Smooth muscle cell (in vitro differentiated cells): ENCODE measurements at regions not wholly inside any gene's neighbourhood (a gene's known extent, or its start where the extent isn't known, plus 50 kb on each side); places are given as distances from the start of the nearest gene placed in this dataset.

Experiments used
- DNase-seq: peaks from one replicate; lab custom pipeline; 2025; ENCODE audit not compliant: unreplicated experiment; lab: John Stamatoyannopoulos, UW
- H2AFZ ChIP-seq: fragments of 200-600 bp; sonication (generic); 2 replicates; pipeline ENCODE4 v1.6.0; 2016; ENCODE audit warnings: antibody characterized with exemption, low read depth, mild to moderate bottlenecking
- H3F3A ChIP-seq: fragments of 200-600 bp; sonication (generic); 2 replicates; pipeline ENCODE4 v1.6.0; 2017; ENCODE audit warnings: antibody characterized with exemption, low read depth
- H3K27ac ChIP-seq: fragments of 200-600 bp; sonication (generic); 2 replicates; pipeline ENCODE4 v1.5.1; 2016; ENCODE audit warnings: low read depth, mild to moderate bottlenecking
- H3K27me3 ChIP-seq: fragments of 200-600 bp; sonication (generic); 2 replicates; pipeline ENCODE4 v1.6.1; 2016; ENCODE audit warnings: low read depth, mild to moderate bottlenecking
- H3K36me3 ChIP-seq: fragments of 200-600 bp; sonication (generic); 2 replicates; pipeline ENCODE4 v1.5.1; 2016; ENCODE audit warnings: low read depth
- H3K4me1 ChIP-seq: fragments of 200-600 bp; sonication (generic); 2 replicates; pipeline ENCODE4 v1.5.1; 2016; ENCODE audit warnings: low read depth
- H3K4me2 ChIP-seq: fragments of 200-600 bp; sonication (generic); 2 replicates; pipeline ENCODE4 v1.6.0; 2016; ENCODE audit warnings: mild to moderate bottlenecking
- H3K4me3 ChIP-seq: fragments of 200-600 bp; sonication (generic); 2 replicates; pipeline ENCODE4 v1.5.1; 2016; ENCODE audit warnings: mild to moderate bottlenecking
- H3K79me2 ChIP-seq: fragments of 200-600 bp; sonication (generic); 2 replicates; pipeline ENCODE4 v1.6.0; 2016; ENCODE audit warnings: low read depth, mild to moderate bottlenecking
- H3K9ac ChIP-seq: fragments of 200-600 bp; sonication (generic); 2 replicates; pipeline ENCODE4 v1.6.0; 2016; ENCODE audit warnings: low read depth
- H3K9me3 ChIP-seq: fragments of 200-600 bp; sonication (generic); replicated peaks from 2 replicates; pipeline ENCODE4 v1.5.1; 2016; ENCODE audit warnings: low read depth
- H4K20me1 ChIP-seq: fragments of 200-600 bp; sonication (generic); 2 replicates; pipeline ENCODE4 v1.6.0; 2016; ENCODE audit warnings: low read depth
- CTCF ChIP-seq: fragments of 200-600 bp; sonication (generic); IDR thresholded peaks from 2 replicates; pipeline ENCODE4 v1.5.1; 2017; ENCODE audit warnings: borderline replicate concordance, mild to moderate bottlenecking, antibody characterized with exemption; ENCODE audit not compliant: insufficient read depth, poor library complexity, severe bottlenecking
- WGBS: methylation state at CpG from one replicate; pipeline ENCODE4 v1.1.7; 2016; ENCODE audit warnings: low lambda C conversion rate; 5-methylcytosine and 5-hydroxymethylcytosine counted together

- Histone ChIP-seq H3K36me3 (no peaks in the 10 kb centered on the region), H3K27me3 (no peaks in the 10 kb centered on the region), H3K9me3 (peaks cover 3% of the 10 kb centered on the region), H4K20me1 (no peaks in the 10 kb centered on the region), H3K4me3 (no peak overlapping the region), H3F3A (no peaks in the 10 kb centered on the region), H3K4me2 (no peak overlapping the region), H2AFZ (no peak overlapping the region), H3K79me2 (no peaks in the 10 kb centered on the region), H3K4me1 (no peaks in the 10 kb centered on the region), H3K9ac (no peak overlapping the region), H3K27ac (no peak overlapping the region)
- WGBS: 71% methylated on average over 6 of the region's 6 CpGs
- DNase-seq: no peak
- TF ChIP-seq CTCF: no peak
Observed at GRCh38 chr12:31843398-31844095, 114.7 kb upstream of the AMN1 start.

DNA sequence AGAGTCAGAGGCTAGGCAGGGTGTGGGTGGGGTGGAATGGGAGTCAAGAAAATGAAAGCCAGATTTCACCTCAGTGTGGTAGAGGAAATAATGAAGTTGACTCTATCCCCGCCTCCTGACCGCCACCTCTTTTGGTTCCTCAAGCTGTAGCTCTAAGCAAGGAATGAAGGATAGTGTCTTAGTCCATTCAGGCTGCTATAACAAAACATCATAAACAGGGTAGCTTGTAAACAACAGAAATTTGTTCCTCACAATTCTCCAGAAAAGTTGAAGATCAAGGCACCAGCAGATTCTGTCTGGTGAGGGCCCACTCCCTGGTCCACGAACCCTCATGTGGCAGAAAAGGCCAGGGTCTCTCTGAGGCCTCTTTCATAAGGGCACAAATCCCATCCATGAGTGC is 109.1 kb upstream of the AMN1 start:
- WGBS: 94% methylated on average over 3 of the region's 3 CpGs
- Histone ChIP-seq H3K9me3 (no peaks in the 10 kb centered on the region), H3K36me3 (no peaks in the 10 kb centered on the region), H3K4me3 (no peak overlapping the region), H3K27ac (no peak overlapping the region), H3F3A (no peaks in the 10 kb centered on the region), H3K9ac (no peak overlapping the region), H4K20me1 (no peaks in the 10 kb centered on the region), H3K4me2 (no peak overlapping the region), H3K4me1 (no peaks in the 10 kb centered on the region), H3K79me2 (no peaks in the 10 kb centered on the region), H3K27me3 (no peaks in the 10 kb centered on the region), H2AFZ (no peak overlapping the region)
- no peak for DNase-seq
- TF ChIP-seq CTCF: no peak

DNA sequence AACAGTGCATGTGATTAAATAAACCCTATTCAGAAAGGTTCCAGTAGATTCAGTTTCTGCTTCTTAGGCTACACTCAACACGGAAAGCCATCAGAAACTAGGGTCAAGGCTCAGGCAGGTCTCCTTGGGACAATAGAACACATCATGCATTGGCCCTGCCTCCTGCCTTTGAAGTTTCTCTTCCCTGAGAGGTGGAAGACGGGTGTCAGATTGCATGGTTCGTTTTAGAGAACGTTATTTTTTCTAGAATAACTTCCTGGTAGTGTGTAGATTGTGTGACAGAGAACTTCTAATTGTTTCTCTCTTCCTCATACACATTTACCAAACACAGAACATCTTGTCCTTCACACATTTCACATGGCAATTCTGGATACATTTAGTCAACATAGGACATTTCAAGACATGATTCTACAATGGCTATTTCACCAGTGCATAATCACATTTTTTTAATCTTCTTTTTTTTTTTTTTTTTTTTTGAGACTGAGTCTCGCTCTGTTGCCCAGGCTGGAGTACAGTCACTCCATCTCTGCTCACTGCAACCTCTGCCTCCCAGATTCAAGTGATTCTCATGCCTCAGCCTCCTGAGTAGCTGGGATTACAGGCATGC is 106.6 kb upstream of the AMN1 start:
- H3K79me2 ChIP-seq: no peaks in the 10 kb centered on the region
- no peak overlapping the region for H3K4me2 ChIP-seq
- no peaks in the 10 kb centered on the region for H4K20me1 ChIP-seq
- no peak for DNase-seq
- H3K4me1 ChIP-seq: no peaks in the 10 kb centered on the region
- H3K4me3 ChIP-seq: no peak overlapping the region
- no peak overlapping the region for H3K27ac ChIP-seq
- H3K9me3 ChIP-seq: no peaks in the 10 kb centered on the region
- H3F3A ChIP-seq: no peaks in the 10 kb centered on the region
- no peaks in the 10 kb centered on the region for H3K27me3 ChIP-seq
- WGBS: 81% methylated on average over 5 of the region's 5 CpGs
- TF ChIP-seq CTCF: no peak
- no peak overlapping the region for H3K9ac ChIP-seq
- no peaks in the 10 kb centered on the region for H3K36me3 ChIP-seq
- no peak overlapping the region for H2AFZ ChIP-seq

GRCh38 chr12:31834150-31834549 is 105.3 kb upstream of the AMN1 start:
- Histone ChIP-seq H4K20me1 (no peaks in the 10 kb centered on the region), H3K79me2 (no peaks in the 10 kb centered on the region), H3K4me2 (no peak overlapping the region), H3F3A (no peaks in the 10 kb centered on the region), H3K4me3 (no peak overlapping the region), H3K36me3 (no peaks in the 10 kb centered on the region), H3K9me3 (no peaks in the 10 kb centered on the region), H3K27ac (no peak overlapping the region), H3K9ac (no peak overlapping the region), H3K4me1 (no peaks in the 10 kb centered on the region), H2AFZ (no peak overlapping the region), H3K27me3 (no peaks in the 10 kb centered on the region)
- TF ChIP-seq CTCF: no peak
- no peak for DNase-seq
- WGBS: 92% methylated on average over 7 of the region's 7 CpGs
